HG03139 (cell line): ENCODE measurements at regions not wholly inside any gene's neighbourhood (a gene's known extent, or its start where the extent isn't known, plus 50 kb on each side); places are given as distances from the start of the nearest gene placed in this dataset.

Experiments used
- ATAC-seq: cut with Tn5 transposase; IDR thresholded peaks from one replicate; pipeline ENCODE4 v1.9.1; 2021; ENCODE audit not compliant: unreplicated experiment

DNA sequence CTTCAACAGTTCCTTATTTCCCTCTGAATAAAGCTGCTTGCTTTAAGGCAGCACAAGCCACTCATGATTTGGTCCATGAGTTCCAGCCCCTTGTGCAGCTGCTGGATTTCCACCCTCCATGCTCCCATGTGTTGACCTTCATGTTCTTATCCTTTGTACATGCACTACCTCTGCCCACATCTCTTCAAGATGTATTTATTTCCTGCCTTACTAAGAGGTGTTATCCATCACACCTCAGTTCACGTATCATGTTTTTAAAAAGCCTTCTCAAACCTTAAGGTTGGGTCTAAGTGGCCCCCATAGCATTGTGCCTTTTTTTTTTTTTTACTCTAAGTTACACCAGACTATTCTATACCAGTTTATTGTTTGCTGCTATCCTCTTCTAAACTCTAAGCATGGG lies 107.7 kb downstream of the SIPA1L2 start:
- no peak for ATAC-seq

DNA sequence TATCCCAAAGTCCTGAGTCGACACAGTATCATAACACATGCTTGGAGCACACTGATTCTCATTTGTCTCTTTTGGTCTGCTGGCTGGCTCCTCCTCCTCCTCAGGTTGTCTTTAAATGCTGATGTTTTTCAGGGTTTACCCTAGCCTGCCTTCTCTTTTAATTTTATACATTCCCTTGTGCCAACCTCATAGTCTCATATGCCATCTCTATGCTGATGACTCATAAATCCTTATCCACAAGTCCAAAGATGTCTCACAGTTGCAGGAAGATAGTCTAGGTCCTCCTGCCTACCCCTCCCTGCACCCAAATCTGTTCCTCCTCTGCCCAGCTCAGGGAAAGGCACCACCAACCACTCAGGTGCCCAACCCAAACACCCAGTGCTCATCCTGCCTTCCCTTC lies 108.3 kb downstream of the SIPA1L2 start:
- ATAC-seq = no peak

DNA sequence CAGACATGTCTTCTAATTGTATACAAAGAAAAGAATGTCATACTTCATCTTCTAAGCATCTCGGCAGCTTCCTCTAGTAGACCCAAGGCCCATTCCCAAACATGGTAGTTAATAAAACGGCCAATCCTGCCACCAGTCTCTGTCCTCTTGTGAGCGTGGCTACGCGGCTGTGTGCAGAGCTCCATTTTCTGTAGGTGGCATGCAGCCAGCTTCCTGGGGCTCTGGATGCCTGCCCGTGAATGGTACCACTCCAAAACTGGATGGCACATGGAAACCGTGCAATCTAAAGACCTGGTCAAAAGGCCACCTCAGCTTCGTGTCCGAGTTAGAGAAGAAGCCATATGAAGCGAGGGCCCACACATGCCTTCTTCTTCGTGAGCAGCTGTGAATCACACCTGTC lies 110.7 kb downstream of the SIPA1L2 start:
- no peak for ATAC-seq

DNA sequence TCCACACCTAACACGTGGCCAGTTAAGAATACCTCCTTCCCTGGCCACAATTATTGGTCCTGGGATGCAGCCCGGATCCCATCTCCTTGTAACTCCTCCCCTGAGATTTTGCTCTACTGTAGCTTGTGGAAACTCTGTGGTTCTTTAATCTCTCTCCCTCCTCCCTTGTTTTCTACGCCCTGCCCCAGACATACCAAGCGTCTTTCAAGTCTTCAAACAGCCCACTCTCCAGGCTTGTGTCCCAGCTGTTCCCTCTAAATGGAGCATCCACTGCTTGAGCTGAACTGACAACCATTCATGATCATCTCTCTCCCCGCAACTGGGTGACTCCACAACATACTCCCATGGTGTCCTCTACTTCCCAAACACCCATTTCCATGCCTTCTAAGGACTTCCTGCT lies 111.6 kb downstream of the SIPA1L2 start:
- no peak for ATAC-seq

DNA sequence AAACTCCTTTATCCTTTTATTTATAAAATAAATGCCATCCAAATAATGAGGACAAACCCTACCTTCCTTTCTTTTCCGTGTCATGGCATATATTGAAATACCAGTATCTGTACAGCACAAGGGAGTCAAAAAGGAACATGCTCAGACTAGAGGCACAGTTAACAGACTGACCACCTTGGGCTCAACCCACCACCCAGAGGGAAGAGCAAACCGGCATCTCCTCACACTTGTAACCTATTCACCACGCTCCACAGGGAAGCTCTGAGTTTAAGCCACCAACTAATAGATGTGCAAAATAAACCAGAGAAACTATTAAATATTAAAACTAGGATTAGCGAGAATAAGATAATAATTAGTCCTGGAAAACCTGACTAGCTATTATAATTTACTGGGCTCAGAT lies 112.7 kb downstream of the SIPA1L2 start:
- no peak for ATAC-seq

DNA sequence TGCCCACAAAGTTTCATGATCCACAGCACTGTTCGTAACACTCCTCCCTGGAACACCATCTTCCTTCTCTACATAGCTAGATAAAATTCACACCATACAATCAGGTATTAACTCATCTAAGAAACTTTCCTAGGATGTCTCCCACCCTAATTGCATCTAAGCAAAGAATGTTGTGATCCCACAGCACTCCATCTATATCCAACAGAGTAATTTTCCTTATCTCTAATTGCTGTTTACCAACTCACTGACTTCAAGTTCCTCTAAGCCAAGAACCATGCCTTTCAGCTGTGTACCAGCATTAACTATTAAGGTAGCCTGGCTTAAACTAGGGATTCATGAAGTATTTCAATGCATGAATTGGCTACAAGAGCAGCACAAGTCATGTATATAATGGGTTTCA lies 114.2 kb downstream of the SIPA1L2 start:
- no peak for ATAC-seq

DNA sequence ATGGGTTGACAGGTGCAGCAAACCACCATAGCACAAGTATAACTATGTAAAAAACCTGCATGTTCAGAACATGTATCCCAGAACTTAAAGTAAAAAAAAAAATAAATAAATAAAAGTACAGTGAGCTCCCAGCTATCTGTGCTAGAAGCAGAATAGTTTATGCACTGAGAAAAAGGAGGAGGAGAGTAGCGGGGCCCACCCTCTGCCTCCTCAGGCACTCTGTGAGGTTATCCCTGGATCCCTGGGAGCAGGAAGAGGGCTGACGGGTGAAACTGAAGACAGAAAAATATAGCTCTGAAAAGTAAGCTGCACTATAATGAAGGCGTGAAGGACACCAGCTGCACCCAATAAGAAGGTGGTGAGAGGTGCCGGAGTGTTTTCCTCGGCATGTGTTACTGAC lies 117.2 kb downstream of the SIPA1L2 start:
- no peak for ATAC-seq

DNA sequence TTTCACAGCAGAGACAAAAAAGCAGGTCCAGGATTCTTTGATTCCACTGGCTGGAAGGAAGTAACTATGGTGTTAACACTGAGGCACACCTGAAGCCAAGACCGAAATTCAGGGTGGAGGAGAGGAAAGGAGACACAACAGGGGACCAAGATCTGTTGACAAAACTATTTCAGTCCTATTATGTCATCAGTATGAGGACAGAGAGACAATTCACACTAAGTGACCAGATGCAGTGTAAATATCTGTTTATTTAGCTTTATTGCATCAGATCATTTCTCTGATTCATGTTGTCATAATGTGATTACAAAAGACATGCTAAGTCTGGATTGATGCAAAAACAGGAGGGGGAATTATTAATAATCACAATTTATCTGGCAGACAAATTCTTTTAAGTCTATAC lies 118.8 kb downstream of the SIPA1L2 start:
- no peak for ATAC-seq

DNA sequence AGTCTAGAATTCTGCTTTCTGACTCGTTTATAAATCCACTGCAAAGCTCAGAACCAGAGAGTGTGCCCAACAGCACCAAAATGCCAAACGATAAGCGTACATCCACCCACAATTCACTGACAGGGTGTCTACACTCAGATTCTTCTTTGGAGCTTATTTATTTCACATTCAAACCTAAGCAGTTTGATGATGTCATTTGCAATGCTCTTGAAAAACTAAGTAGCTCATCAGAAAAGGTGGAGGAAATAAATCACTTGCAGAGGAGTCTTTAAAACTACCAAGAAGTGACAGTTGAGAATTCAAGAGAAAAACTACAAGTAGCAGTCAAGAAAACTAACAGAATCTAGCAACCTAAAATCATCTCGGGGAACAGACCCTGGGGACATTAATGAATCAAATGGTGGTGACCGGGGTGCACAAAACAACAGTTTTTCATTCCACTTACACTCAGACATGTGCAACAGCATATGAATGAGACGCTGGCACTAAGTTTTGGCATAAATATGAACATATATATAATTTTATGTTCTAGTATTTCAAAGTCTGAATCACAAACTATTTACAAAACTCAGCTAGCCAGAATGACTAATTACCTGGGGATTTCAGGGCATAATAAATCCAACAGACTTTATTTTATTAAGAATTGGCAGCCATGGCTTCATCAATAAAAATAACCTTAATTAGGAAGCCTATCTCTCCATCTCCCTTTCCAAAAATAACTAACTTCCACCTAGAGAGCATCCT lies 119.4 kb downstream of the SIPA1L2 start:
- no peak for ATAC-seq

DNA sequence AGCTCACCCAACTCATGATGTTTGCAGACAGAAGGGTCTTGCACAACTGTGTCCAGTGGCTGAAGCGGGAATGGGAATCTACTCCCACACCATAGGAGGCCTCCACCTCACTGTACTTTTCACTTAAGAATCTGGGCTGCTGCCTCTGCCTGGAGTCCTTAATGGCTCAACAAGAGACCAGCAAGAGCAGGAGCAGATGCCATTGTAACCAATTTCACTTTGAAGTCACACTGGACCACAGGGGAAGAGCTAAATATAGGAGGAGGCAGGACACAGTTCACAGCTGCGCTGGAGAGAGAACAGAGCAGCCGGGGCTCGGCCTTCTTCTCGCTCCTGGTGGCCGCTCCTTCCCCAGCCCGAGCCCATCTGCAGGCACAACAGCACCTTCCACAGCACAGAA lies 120.4 kb downstream of the SIPA1L2 start:
- no peak for ATAC-seq

DNA sequence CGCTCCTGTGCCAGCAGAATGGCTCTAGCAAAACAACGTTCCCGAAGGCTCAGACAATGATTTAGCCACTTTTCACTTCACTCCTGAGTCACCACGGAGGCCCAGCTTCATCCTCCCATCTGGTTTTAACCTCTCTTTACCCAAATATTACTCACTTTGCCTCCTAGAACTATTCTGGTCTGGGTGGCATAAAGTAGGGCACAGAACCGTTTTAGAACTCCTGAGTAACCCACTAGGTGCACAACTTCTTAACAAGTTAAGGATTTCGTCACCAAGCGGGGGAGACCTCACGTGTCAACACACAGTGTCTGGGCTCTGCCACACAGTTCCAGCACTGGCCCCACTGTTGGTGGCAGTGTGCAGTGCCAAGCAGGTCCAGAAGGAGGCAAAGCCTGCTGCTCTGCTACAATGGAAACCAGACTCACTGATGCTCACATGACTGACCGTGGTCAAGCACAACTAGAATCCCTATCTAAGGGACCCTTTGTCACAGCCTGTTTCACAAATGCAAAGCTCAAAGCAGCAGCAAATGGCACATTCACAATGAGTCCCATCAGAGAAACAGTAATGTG lies 121.7 kb downstream of the SIPA1L2 start:
- no peak for ATAC-seq

DNA sequence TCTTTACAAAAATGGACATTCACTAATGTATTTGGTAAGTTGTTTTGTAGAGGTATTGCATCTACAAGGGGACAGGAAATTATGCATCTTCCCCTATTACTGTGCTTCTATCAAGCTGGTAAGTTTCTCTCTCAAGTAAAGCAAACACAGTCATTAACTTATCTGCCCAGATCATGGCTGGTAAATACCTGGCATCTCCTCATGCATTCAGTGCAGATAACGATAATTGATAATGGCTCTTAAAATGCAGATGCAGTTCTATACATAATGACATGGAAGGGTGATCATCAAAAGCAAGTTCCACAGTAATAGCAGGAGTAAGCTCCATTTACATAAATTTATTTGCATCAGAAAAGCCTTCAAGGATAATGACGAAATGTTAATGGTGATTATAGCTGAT lies 122.4 kb downstream of the SIPA1L2 start:
- ATAC-seq = no peak

DNA sequence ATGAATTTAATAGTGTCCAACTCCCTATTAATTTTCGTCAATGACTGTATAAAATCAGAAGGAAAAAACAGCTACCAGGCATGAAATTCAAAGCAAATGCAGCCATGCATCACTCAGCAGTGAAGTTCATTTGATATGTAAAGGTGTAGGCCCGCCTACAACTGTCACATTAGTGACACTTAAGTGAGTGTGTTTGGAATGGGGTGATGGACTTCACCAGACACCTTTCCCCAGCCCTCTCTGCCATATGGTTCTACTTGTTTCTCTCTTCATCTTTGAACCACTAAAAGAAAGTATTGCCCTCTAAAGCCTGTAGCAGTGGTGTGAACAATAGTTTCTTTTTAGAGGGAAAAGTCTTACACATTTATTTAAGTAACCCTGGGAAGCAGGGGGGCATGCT lies 124.0 kb downstream of the SIPA1L2 start:
- no peak for ATAC-seq

DNA sequence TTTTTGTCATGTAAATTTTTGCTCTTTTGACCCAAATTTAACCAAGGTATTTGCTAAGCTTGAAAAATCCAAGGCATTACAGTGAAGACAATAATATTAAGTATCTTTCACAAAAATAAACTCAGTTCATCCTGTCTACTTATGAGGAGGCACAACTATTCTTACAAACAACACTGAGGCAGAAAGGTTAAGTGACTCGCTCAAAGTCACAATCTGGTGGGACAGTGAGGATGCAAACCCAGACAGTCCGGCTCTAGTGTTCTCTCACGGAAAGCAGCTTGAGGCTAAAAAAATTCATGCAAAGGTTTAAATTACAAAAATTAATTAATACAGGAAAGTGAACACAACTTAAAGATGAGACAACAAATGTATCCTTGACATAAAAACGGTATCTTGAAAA lies 125.3 kb downstream of the SIPA1L2 start:
- no peak for ATAC-seq

DNA sequence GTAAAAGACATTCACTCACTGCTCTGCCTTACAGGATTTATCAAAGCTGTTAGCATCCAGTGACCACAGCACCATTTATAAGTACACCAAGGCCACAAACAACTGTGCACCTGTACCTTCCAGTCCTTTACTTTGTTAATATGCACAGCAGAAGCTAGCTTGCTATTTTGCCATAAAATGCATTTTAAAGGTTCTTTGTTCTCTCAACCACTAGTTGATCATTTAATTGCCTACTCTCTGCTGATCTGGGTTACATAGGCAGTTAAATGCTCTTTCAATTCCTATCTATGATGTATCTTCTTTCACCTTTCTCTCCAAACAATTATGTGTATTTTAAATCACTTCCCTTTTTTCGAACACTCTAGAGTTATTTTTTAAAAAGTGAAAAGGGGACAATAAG lies 126.4 kb downstream of the SIPA1L2 start:
- no peak for ATAC-seq

DNA sequence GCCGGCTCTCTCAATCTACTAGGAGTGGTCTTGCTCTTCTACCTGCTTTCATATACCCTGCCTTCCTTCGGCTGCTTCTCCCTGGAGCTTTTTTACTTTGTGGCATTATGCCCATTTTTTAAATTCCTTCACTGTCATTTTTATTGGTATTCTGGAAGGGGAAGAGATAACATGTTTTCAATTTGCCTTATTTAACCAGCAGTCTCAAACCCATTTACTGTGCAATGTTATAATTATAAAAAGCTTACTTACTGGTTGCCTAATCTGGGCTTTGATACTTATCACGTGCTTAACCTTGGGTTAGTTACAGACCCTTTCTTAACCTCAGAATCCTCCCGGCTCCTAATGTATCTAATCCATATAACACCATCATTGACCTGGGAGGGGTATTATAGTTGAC lies 128.1 kb downstream of the SIPA1L2 start:
- ATAC-seq = no peak

DNA sequence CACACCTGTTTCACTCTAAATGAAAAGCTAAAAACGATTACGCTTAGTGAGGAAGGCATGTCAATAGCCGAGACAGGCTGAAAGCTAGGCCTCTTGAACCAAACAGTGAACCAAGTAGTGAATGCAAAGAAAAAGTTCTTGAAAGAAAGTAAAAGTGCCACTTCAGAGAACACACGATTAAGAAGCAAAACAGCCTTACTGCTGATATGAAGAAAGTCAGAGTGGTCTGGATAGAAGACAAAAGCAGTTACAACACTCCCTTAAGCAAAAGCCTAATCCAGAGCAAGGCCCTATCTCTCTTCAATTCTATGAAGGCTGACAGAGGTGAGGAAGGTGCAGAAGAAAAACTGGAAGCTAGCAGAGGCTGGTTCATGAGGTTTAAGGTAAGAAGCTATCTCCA lies 130.7 kb downstream of the SIPA1L2 start:
- no peak for ATAC-seq

DNA sequence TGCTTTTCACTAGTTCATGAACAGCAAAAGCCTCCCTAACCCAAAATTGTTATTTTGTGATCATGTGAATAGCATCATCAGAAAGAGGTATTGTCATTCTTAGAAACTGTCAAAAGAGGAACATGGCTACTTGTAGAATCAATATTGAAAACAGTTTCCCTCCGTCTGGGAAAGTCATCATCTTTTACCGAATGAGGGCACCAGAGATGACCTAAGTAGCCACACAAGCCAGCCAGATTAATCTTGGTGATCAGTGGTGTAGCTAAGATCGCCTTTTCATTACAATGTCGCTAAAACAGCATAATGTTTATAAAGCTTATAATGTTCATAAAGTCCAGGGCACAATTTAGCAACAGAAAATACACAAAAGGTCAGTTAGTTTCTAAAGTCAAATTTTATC lies 136.1 kb downstream of the SIPA1L2 start:
- ATAC-seq = no peak

DNA sequence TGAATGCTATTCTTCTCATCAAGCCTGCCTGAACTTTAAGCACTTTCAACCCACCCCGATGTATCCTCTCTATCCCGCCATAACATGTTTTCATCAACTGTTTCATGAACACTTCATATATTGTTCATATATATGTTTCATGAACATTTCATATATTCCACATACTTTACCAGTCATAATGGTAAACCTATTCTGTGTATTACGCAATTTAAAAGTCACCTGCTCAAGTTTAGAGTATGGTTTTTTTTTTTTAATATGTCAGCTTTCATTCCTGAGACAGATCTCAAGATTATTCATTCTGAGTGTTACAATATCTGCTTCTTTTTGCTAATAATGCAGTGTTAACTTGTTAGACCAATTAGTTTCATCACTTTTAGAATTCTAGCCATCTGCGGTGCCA lies 140.7 kb downstream of the SIPA1L2 start:
- ATAC-seq = no peak

DNA sequence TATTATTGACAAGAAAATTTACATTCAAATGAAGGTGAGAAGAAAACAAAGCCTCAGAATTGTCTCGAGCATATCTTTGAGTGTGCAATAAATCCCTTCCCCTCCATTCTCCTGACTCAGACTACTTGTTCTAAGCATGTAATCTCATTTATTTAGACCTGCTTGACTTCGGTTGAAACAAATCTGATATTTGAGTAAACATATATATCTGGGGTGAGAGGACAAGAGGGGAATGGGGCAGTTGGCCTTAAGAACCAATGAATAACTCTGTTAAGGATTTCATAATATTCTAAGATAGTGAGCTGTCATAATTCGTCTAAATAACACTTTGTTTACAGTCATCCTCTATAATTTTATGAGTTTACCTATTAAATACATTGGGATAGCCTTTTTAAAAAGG lies 142.7 kb downstream of the SIPA1L2 start:
- ATAC-seq = no peak

DNA sequence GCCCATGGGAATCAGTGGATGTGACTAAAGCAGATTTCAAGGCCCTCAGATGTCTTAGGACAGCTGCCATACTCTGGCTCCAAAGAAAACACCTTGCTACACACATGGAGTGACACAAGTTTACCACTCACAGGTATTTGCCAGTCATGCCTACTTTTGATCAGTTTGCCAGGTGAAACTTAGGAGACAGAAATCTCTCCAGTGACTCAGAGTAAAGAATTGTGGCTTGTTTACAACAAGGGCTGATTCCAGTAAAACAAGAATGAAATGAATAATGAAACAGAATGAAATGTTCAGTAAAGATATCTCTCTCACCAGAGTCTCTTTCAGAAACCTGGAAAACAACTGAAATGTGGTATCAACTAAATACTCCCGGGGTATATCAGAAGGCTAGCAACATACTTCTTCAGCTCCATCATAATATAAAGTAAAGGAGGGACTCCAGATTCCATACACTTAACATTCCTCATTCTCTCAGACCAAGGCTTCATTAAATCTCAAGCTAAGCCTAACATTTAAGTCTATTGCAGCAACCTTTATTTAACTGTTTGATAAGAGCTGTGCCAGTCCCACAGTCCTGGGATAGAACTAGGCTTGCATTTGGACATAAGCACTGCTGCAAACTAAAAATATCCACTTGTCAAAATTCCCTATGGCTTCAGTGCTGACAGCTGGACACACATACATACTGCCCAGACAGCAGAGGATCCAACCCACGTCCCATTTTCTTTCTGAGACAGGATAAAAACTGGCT lies 143.3 kb downstream of the SIPA1L2 start:
- no peak for ATAC-seq

DNA sequence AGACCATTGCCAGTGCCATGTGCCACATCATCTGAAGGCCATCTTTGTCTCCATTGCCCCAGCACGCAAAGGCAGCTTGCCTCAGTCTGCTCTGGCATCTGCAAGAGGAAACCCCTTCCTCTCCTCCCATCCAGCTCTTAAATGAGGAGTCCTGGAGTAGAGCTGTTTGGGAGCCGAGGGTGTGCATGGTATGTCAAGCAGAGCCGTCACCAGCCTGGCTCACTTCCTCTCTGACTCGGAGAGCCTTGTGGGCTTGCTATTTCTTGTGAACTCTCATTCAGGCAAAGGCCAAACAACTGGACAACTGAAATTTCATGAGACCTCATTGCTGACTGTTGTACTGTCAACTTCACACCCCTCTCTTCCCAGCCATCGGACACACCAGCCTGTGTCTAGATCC lies 143.9 kb downstream of the SIPA1L2 start:
- ATAC-seq = no peak
